GM18861 (cell line): ENCODE measurements at regions not wholly inside any gene's neighbourhood (a gene's known extent, or its start where the extent isn't known, plus 50 kb on each side); places are given as distances from the start of the nearest gene placed in this dataset.
"Not testable (repeated sequence)": the region's sequence is repeated elsewhere in the genome, so short reads cannot be mapped to it uniquely, and the experiment has no call there.

Source experiments
- ATAC-seq: cut with Tn5 transposase; IDR thresholded peaks from one replicate; pipeline ENCODE4 v1.9.1; 2021; ENCODE audit not compliant: unreplicated experiment

DNA sequence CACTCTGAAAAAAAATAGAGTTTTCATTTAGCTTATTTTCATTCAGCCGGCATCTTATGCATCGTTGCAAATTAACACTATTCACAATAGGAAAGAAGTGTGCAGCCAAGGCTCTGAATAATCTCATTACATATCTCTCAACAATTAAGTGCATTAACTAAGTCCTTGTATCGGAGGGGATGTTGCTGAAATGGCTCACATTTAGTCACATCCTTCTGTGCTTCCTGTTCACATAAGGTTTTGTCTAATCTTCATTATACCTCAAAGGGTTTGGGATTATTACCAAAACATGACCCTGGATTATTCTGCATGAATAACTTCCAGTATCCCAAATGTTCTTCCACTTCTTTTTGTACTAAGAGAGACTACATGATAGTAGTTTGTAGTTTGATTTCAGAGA, 278.0 kb upstream of the GRIA1 start:
- ATAC-seq: no peak

DNA sequence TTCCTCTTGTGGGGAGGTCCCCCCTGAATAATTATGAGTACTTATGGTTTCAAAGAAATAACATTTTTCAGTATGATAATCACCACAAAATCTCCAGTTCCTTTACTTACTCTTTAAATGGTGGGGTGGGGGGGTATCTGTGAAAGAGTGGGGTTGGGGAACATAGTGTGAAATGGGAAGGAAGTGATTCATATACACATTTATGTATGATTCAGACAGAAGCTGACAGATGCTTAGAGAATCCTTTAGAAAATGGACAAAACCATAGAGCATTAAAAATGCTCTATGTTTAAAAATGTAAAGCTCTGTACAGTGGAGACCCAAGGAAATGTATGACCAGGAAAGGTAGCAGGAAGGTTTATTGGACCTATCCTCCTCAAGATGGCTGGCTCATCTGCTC, 267.5 kb upstream of the GRIA1 start:
- ATAC-seq: no peak

DNA sequence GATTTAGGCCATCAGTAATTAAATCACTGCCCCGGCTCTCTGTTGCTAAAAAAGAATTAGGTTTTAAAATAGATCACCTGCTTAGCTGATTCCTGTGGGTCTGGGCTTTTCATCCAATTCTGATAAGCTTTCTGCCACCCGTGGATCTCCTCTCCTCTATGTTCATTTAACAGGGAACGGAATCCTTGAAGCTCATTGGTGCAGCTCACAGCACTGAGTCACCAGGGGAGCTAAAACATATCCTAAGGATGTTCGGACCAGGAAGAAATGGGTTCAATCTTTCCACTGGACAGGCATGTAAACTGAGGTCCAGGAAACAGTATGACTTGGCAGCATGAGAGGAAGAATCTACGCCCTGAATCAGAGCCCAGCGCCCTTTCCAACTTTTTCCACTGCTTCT, 267.1 kb upstream of the GRIA1 start:
- ATAC-seq: no peak

DNA sequence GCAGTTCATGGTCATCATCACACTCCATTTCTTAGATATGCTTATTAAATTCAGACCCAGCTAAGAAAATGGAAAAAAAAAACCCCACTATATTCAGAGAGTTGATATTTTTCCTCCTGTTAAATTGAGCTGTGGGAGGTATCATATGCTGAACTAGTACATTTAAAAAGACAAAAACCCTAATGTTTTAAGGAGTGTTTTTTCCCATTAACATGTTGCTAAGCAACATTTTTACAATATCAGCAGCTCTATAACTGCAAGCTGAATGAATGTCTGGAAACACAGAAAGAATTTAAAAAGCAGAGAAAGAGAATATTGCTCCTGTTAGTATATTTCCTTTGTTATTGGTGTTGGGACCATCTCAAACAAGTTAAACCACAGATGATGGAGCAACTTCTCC, 265.8 kb upstream of the GRIA1 start:
- ATAC-seq: no peak

DNA sequence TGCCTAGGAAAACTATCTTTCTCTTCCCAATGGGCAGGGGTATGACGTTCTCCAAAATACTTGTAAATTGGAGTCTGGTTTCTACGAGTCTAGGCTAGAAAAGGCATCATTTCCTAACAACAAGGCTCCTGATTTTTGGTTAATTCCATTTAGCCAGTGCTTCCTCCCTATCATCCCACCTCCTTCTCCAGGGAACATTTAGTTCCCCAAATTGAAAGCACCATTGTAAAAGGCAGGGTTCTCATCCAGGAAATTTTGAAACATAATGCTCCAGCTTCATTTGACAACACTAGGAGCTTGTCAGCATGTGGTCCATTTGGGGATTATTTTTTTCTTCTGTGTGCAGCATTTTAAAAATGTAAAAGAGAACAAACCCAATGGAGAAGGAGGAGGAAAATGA, 256.5 kb upstream of the GRIA1 start:
- no peak for ATAC-seq

DNA sequence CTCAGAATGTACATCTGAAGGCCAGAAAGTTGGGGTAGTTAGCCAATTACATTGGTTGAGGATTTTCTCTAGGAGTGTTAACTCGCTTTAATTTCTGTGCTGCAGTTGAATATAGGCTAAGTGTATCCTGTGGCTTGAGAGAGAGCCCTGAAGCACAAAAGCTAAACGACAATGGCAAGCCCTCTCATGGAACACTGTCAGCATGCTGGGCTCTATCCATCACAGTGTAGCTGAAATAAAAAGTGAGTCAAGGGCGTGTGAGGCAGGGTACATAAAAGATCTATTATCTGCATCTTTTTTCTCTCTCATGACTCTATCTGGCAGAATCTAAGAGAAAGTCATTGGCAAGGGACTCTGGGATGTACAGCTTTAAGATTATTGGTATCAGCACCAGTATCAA, 254.2 kb upstream of the GRIA1 start:
- no peak for ATAC-seq

DNA sequence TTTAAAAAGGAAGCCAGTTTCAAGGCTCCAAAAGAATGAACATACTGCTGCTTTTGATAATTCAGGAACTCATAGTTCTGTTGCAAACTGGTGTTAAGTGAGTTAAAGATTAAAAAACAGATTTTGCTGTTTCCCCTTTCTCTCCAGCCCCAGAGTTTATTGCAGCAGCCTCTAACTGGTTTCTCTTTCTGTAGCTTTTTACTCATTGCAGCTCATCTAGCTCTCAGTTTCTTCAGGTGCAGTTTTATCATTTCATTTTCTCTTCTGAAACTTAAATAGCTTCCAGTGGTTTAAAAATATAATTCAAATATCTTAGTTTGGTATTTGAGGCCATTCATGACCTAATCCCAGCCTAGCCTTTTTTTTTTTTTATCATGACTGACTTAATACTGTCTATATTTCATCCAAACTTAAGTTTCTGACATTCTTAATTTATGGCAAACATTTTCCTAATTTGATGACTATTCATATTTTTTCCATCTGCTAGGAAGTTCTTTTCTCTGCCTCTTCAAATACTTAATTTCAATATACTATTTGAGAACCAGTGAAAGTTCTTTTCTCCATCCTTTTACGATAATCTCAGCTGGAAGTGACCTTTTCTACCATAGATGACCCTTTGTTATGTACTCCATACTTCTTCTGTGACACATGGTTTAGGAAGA, 252.7 kb upstream of the GRIA1 start:
- peak; percentile 93 for ATAC-seq

DNA sequence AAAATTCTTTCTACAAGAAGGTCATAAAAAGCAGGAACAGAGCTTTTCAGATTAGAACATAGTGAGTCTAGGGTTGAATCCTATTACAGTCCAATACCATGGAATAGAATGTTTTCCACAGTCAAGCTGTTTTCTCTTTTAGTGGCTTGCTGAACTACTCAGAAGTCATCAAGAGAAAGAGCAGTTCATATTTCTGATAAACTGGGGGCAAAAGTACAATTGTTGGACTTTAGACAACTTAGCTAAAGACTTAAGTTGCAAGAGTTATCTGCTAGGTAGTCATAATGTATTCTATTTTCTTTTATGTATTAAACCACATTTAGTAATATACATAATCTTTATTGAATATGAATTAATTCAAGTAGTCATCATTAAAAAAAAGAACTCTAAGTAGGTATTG, 233.1 kb upstream of the GRIA1 start:
- ATAC-seq: no peak

DNA sequence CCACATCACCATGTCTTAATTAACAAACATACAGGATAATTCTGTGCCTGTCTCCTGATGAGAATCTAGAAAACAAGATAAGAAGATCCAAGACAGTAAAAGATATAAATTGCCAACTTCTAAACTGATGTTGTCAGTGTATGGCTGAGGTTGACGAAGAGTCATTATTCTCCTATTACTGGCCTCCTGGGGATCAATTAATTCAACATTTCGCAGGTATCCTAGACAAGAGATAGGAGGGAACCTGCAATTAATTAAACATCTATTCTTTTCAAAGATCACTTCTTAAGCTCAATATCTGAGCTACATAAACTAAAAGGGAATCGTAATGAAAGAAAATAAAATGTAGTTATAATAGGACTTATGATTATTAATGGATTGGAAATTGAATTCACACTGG, 232.0 kb upstream of the GRIA1 start:
- ATAC-seq: no peak

DNA sequence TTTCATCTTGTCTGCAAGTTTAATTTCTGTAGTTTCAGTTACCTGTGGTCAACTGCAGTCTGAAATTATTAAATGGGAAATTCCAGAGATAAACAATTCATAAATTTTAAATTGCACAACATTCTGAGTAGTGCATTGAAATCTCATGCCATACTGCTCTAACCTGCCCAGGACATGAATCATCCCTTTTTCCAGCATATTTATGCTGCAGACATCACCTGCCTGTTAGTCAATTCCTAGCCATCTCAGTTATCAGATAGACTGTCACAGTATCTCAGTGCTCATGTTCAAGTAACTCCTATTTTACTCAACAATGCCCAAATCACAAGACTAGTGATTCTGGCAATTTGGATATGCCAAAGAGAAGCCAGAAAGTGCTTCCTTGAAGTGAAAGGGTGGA, 223.0 kb upstream of the GRIA1 start:
- no peak for ATAC-seq

DNA sequence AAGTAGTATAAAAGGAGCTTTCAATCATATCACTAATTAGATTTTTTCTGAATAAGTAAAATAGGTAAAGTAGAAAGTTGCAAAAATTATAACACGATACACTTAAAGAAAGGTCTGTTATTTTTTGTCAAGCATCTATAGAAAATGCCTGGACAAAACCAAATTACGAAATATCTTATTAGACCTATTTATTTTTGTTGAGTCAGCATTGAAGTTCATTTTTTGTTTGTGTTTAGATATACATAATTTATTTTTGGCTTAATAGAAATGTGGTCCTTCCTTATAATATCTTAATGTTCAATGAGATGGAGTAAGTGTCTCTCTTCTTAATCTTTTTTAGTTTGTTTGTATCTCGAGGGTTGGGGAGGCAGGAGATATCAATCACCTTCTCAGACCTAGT, 214.8 kb upstream of the GRIA1 start:
- no peak for ATAC-seq

DNA sequence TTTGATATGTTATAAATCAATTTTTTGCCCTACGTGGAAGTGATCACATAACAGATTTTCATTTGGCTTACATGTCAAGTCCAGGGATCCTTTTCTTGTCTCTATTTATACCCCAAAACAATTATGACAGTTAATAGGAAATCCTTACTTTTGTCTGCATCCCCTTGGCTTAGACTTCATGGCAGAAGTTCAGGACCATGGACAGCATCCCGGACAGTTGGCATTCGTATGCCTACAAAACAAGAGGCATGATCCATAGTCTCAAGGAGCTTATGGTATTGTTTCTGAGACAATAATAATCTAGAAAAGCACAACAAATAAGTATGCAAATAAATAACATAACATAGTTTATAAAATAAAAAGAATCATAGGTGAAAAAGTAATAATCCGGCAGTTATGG, 214.3 kb upstream of the GRIA1 start:
- no peak for ATAC-seq

DNA sequence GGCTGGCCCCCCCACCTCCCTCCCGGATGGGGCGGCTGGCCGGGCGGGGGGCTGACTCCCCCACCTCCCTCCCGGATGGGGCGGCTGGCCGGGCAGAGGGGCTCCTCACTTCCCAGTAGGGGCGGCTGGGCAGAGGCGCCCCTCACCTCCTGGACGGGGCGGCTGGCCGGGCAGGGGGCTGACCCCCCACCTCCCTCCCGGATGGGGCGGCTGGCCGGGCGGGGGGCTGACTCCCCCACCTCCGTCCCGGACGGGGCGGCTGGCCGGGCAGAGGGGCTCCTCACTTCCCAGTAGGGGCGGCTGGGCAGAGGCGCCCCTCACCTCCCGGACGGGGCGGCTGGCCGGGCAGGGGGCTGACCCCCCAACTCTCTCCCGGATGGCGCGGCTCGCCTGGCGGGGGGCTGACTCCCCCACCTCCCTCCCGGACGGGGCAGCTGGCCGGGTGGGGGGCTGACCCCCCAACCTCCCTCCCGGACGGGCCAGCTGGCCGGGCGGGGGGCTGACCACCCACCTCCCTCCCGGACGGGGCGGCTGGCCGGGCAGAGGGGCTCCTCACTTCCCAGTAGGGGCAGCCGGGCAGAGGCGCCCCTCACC, 194.1 kb upstream of the GRIA1 start:
- not testable (repeated sequence) for ATAC-seq

DNA sequence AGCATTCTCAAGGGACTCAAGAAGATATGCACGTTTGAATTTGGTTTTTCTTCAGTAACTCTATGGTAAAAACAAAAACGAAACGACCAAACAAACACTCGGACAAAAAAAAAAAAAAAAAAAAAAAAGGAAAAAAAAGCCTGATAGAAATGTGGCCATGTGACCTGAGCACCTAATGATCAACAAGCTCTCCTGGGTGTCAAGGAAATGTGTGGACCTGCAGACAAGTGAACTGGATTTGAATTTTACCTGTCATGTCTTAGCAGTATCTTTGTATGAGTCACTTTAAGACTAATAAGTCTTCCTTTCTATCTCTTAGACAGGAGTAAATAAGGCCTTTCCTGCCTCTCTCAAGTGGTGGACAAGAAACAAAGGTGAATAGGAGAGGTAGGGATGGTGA, 190.6 kb upstream of the GRIA1 start:
- ATAC-seq: no peak

DNA sequence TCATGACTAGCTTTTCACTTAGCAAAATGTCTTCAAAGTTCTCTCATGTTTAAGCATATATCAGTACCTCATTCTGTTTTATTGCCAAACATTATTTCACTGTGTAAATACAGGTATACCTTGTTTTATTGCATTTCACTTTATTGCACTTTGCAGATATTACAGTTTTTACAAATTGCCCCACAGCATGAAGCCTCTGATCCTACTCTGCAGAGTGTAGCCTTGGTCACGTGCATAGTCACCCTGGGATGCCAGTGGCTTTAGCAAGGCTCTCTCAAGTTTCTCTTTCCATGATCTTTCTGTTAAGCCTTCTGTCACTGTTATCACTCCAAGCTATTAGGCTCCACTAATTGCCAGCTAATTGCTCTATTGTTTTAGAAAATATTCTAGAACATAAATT, 182.2 kb upstream of the GRIA1 start:
- ATAC-seq: no peak

DNA sequence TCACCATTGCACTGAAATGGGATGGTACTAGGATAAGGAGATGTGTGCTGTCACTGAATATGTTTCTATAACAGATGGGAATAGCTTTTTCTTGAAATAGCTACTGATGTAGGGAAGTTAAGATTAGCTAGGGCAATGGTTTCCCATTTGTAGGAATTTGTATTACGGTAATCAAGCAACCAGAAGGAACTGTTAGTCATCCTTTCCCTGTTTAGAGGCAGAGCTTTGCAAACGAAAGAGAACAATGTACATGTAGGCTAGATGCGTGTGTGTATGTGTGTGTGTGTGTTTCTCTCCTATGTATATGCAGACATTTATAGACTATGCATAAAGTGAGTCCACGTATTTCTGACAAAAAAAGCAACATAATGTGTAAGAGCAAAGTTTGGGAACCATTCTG, 171.9 kb upstream of the GRIA1 start:
- no peak for ATAC-seq

DNA sequence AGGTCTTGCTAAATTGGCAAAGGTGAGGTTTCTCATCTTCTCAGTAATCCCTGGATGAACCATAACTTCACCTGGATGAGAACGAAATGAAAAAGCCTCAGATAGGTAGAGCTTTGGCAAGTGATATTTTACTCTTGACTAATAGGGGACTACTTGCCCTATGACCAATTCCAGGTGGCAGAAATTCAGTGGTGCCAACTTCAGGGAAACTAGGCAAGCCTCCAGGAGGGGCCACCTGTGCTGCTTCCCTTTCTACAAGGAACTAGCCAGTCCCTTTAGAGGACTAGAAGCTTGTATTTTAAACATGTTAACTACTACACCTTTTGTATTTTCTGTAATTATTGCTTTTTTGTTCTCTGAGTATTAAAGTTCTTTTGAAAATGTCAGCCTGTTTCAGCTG, 169.0 kb upstream of the GRIA1 start:
- ATAC-seq: no peak

DNA sequence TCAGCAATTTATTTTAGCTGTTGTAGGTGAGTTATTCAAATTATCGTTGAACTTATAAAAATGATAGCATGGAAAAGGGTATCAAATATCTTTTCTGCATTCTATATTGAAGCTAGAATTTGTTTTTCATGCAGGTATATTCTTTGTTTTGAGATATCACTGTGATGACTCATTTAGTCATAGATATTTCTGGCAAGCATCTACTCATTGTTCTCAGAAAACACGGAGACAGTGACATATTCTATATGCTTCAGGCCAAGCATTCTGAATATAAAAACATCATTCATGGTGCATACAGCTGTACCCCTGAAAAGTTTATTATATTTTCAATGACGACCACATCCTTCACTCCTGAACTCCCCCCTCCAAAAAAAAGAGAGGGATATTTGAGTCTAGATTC, 150.3 kb upstream of the GRIA1 start:
- ATAC-seq: no peak

DNA sequence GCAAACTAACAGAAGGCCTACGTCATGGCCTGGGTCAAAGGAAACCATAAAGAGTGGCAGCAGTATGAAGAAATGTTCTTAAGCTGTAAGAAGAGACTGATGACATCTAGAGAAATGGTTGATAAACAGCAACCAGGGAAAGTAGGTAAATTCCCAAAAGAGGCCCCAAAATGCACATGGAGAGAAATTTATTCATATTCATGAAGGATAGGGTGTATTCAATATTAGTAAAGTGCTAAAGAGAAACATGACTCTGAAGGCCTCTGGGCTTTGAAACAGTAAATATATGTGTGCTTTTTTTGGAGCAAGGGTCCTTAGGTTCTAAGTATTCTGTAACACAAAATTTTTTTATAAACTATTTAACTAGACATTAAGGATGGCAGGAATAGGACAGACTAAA, 149.7 kb upstream of the GRIA1 start:
- ATAC-seq: no peak

DNA sequence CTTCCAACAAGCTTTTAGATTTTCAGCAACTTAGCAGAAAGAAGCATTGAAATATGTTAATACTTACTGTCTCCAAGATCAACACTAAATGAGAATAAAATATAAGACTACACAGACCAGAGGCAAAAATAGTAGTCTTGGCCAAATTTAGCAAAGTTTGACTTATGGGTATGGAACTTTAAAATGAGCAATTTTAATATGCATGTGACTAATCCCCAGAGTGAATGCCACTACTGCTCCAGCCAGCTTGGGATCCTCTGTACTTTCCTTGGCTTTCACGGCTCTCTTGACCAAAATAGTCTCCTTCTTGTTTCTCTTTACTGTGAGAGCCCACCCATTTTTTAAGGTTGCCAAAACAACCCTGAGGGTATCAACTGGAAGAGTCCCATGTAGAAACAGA, 148.0 kb upstream of the GRIA1 start:
- no peak for ATAC-seq

DNA sequence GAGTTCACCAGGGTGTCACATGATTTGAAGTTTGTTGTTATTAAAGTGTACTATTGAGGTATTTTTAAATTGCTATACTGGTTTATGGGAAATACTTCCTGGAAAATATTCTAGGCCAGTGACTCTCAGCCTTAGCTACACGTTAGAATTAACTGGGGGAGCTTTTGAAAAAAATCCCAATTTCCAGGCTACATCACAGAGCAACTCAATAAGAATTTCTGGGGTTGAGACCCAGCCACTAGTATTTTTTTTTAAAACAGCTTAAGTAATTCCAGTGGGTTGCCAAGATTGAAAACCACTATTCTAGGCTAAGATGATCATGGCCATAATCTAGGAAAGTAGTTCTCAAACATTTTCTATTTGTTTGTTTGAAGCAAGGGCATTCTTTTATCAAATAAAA, 142.9 kb upstream of the GRIA1 start:
- ATAC-seq: no peak

DNA sequence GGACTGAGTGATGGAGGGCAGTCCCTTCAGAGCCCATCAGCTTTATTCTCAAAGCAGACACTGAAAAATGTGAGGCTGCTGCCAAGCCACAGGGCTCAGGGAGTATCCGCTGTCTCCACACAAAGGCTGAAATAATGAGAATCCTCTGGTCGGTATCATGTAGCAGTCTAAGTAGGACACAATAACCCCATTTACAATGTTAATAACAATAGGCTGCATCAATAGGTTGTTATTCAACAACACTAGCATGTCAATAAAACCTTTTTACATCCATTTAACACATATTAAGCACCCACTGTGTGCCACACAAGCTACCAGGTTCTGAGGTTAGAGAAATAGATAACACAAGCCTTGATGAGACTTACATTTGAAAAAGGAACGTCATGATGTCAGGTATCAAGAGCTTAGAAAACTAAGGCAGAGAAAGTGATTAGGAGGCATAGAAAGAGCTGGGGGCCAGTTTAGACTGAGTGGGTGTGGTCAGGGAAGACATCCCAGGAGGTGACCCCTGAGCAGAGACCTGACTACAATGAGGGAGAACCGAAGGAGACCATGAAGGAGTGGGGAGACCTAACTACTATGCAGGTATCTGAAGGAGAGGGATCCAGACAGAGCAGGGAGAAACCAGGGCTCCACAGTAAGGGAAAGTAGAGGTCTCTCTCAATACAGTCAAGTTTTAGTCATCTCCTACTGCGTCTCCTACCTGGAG, 140.1 kb upstream of the GRIA1 start:
- no peak for ATAC-seq
